SK-N-SH (cell line): ENCODE measurements at regions not wholly inside any gene's neighbourhood (a gene's known extent, or its start where the extent isn't known, plus 50 kb on each side); places are given as distances from the start of the nearest gene placed in this dataset.

Experiments
- CTCF ChIA-PET: fragments of 300-600, 350-600 bp; formaldehyde crosslinking; extraction: SDS; loops from one replicate; lab custom pipeline; 2021; lab: Yijun Ruan, JAX
- POLR2A ChIA-PET: fragments of 350-600 bp; sonication (Branson Sonifier 250); formaldehyde crosslinking; extraction: SDS; loops from one replicate; lab custom pipeline; 2020; ENCODE audit warnings: antibody characterized with exemption, inconsistent platforms; lab: Yijun Ruan, JAX
- DNase-seq: peaks from one replicate; pipeline ENCODE4 v3.0.0; 2012
- H2AFZ ChIP-seq: fragments of 200-600 bp; sonication (generic); 2 replicates; pipeline ENCODE4 v1.8.1; 2016; ENCODE audit warnings: antibody characterized with exemption, mild to moderate bottlenecking, low read depth
- H3F3A ChIP-seq: fragments of 200-600 bp; sonication (generic); replicated peaks from 2 replicates; pipeline ENCODE3; 2016; ENCODE audit warnings: antibody characterized with exemption, mild to moderate bottlenecking; ENCODE audit not compliant: insufficient read depth
- H3K27ac ChIP-seq, 2 experiments: fragments of 200-500 bp in 1 of 2; fragments of 200-600 bp in 1 of 2; sonication (Bioruptor generic) in 1 of 2; sonication (generic), shearing (Covaris generic) in 1 of 2; 2 replicates each; pipeline versions ENCODE4 v1.5.1 to v1.6.1; 2014 to 2016; ENCODE audit warnings: low read depth in 2 of 2, inconsistent platforms in 1 of 2, low read length in 1 of 2, mild to moderate bottlenecking in 1 of 2, mixed read lengths in 1 of 2
- H3K27me3 ChIP-seq: fragments of 200-600 bp; sonication (generic), shearing (Covaris generic); 2 replicates; pipeline ENCODE4 v1.6.1; 2016; ENCODE audit warnings: mixed run types; ENCODE audit not compliant: insufficient read depth
- H3K36me3 ChIP-seq, 2 experiments: fragments of 200-500 bp in 1 of 2; fragments of 200-600 bp in 1 of 2; sonication (Bioruptor generic) in 1 of 2; sonication (generic) in 1 of 2; replicated peaks in 1 of 2; 2 replicates each; pipeline versions ENCODE3 to v1.5.1; 2014 to 2016; ENCODE audit warnings: low read length in 1 of 2, mild to moderate bottlenecking in 1 of 2; ENCODE audit not compliant: insufficient read depth in 2 of 2, control insufficient read depth in 1 of 2
- H3K4me1 ChIP-seq, 2 experiments: fragments of 200-500 bp in 1 of 2; fragments of 200-600 bp in 1 of 2; sonication (Bioruptor generic) in 1 of 2; sonication (generic), shearing (Covaris generic) in 1 of 2; 2 replicates each; pipeline versions ENCODE4 v1.5.1 to v1.6.1; 2014 to 2016; ENCODE audit warnings: low read depth in 1 of 2, low read length in 1 of 2, mixed run types in 1 of 2; ENCODE audit not compliant: insufficient read depth in 2 of 2, control insufficient read depth in 1 of 2
- H3K4me2 ChIP-seq: fragments of 200-600 bp; sonication (generic), shearing (Covaris generic); 2 replicates; pipeline ENCODE4 v1.6.1; 2017; ENCODE audit warnings: mixed run types
- H3K4me3 ChIP-seq, 2 experiments: fragments of 200-500 bp in 1 of 2; fragments of 200-600 bp in 1 of 2; sonication (Bioruptor generic) in 1 of 2; sonication (generic), shearing (Covaris generic) in 1 of 2; 2 replicates each; pipeline versions ENCODE4 v1.5.1 to v1.8.1; 2014 to 2016; ENCODE audit warnings: low read depth in 2 of 2, inconsistent platforms in 1 of 2, low read length in 1 of 2, mild to moderate bottlenecking in 1 of 2, mixed read lengths in 1 of 2, moderate library complexity in 1 of 2
- H3K79me2 ChIP-seq: fragments of 200-600 bp; sonication (generic); 2 replicates; pipeline ENCODE4 v1.8.1; 2017; ENCODE audit warnings: mild to moderate bottlenecking; ENCODE audit not compliant: insufficient read depth
- H3K9ac ChIP-seq: fragments of 200-600 bp; sonication (generic); 2 replicates; pipeline ENCODE4 v1.6.1; 2017; ENCODE audit warnings: mixed run types
- H3K9me2 ChIP-seq: fragments of 200-600 bp; sonication (generic); 2 replicates; pipeline ENCODE4 v1.6.1; 2017; ENCODE audit warnings: mixed run types
- H3K9me3 ChIP-seq: fragments of 200-600 bp; sonication (generic); 2 replicates; pipeline ENCODE4 v1.6.1; 2017; ENCODE audit warnings: mixed run types, mild to moderate bottlenecking, moderate library complexity
- H4K20me1 ChIP-seq: fragments of 200-600 bp; sonication (generic); 2 replicates; pipeline ENCODE4 v1.6.1; 2017; ENCODE audit warnings: mild to moderate bottlenecking, mixed run types; ENCODE audit not compliant: insufficient read depth
- ELF1 ChIP-seq: IDR thresholded peaks from 2 replicates; pipeline ENCODE4 v1.4.0; 2012
- EP300 ChIP-seq, 2 experiments: IDR thresholded peaks; 2 replicates each; pipeline versions ENCODE4 v1.4.0 to v1.6.1; 2012; ENCODE audit warnings: borderline replicate concordance in 1 of 2, low read depth in 1 of 2, low read length in 1 of 2
- EZH2phosphoT487 ChIP-seq: fragments of 200-600 bp; sonication (generic); IDR thresholded peaks from 2 replicates; pipeline ENCODE4 v1.6.1; 2017; ENCODE audit warnings: low read depth, mixed run types, mild to moderate bottlenecking, antibody characterized with exemption, moderate library complexity, borderline replicate concordance
- FOSL2 ChIP-seq: IDR thresholded peaks from 2 replicates; pipeline ENCODE4 v1.4.0; 2012; ENCODE audit warnings: low read depth, mild to moderate bottlenecking, moderate library complexity, borderline replicate concordance
- FOXJ3 ChIP-seq: sonication (generic); formaldehyde crosslinking; IDR thresholded peaks from 2 replicates; pipeline ENCODE4 v1.5.1; 2020; ENCODE audit warnings: mild to moderate bottlenecking, missing genetic modification reagents
- GABPA ChIP-seq: IDR thresholded peaks from 2 replicates; pipeline ENCODE4 v1.4.0; 2012; ENCODE audit warnings: low read depth, mild to moderate bottlenecking
- GATA2 ChIP-seq: sonication (generic); formaldehyde crosslinking; IDR thresholded peaks from 2 replicates; pipeline ENCODE4 v1.5.0; 2020; ENCODE audit warnings: mild to moderate bottlenecking, missing genetic modification reagents
- MEF2A ChIP-seq: IDR thresholded peaks from 2 replicates; pipeline ENCODE4 v1.4.0; 2012; ENCODE audit warnings: low read depth, borderline replicate concordance
- MXI1 ChIP-seq: IDR thresholded peaks from 2 replicates; pipeline ENCODE4 v1.6.1; 2012; ENCODE audit warnings: mild to moderate bottlenecking, low read depth, low read length, improper control_type of control experiment
- NFIC ChIP-seq: IDR thresholded peaks from 2 replicates; pipeline ENCODE4 v1.4.0; 2012; ENCODE audit warnings: borderline replicate concordance
- NRF1 ChIP-seq: IDR thresholded peaks from 2 replicates; pipeline ENCODE4 v1.6.1; 2012; ENCODE audit warnings: low read depth, mild to moderate bottlenecking, low read length
- RCOR1 ChIP-seq: fragments of 150-350 bp; IDR thresholded peaks from 2 replicates; pipeline ENCODE4 v1.6.1; 2017; ENCODE audit warnings: antibody characterized with exemption, low read length
- RXRA ChIP-seq: IDR thresholded peaks from 2 replicates; pipeline ENCODE4 v1.4.0; 2012; ENCODE audit warnings: low read depth, mild to moderate bottlenecking, borderline replicate concordance
- SIN3A ChIP-seq: IDR thresholded peaks from 2 replicates; pipeline ENCODE4 v1.6.1; 2012; ENCODE audit warnings: low read depth, mild to moderate bottlenecking, low read length, moderate library complexity, borderline replicate concordance
- YY1 ChIP-seq: IDR thresholded peaks from 2 replicates; pipeline ENCODE4 v1.4.0; 2012; ENCODE audit warnings: low read depth, mild to moderate bottlenecking
- TF ChIP-seq, protein P1 (sequence below): IDR thresholded peaks from 2 replicates; pipeline ENCODE4 v1.4.0; 2012; ENCODE audit warnings: low read depth, borderline replicate concordance
- TF ChIP-seq, protein P2 (sequence below): fragments of 150-350 bp; IDR thresholded peaks from 2 replicates; pipeline ENCODE4 v1.6.1; 2016; ENCODE audit warnings: mild to moderate bottlenecking, low read depth, low read length
- TF ChIP-seq, protein P3 (sequence below): fragments of 200-600 bp; sonication (generic); IDR thresholded peaks from 2 replicates; pipeline ENCODE4 v1.6.1; 2017; ENCODE audit warnings: antibody characterized with exemption, mild to moderate bottlenecking, moderate library complexity

DNA sequence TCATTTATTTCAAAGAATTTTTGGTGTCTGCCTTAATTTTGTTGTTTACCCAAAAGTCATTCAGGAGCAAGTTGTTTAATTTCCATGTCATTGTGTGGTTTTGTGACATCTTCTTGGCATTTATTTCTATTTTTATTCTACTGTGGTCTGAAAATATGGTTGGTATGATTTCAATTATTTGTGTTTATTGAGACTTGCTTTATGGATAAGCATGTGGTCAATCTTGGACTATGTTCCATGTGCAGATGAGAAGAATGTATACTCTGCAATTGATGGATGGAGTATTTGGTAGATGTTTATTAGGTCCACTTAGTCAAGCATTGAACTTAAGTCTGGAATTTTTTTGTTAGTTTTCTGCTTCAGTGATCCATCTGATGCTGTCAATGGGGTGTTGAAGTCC lies 383.0 kb downstream of the PMP22 start:
- no peak overlapping the region for H2AFZ ChIP-seq
- no peaks in the 10 kb centered on the region for H3K9me2 ChIP-seq
- no peaks in the 10 kb centered on the region for H3K79me2 ChIP-seq
- CTCF ChIA-PET, result no interaction called here
- no peak overlapping the region for H3K9ac ChIP-seq
- H3K9me3 ChIP-seq, result 0 out of 2 replicates have a peak, but pooled peaks cover 8% of the 10 kb centered on the region
- no peaks in the 10 kb centered on the region for H3F3A ChIP-seq
- H3K36me3 ChIP-seq, result no peaks in the 10 kb centered on the region
- no peaks in the 10 kb centered on the region for H3K4me1 ChIP-seq
- no peak overlapping the region for H3K4me3 ChIP-seq
- H3K27ac ChIP-seq, result no peak overlapping the region
- H4K20me1 ChIP-seq, result no peaks in the 10 kb centered on the region
- POLR2A ChIA-PET, result no interaction called here
- TF ChIP-seq EP300 (IDR thresholded peaks at IDR 0.05; ENCODE audit: borderline replicate concordance in 1 of 2, low read depth in 1 of 2, low read length in 1 of 2) (no peak), YY1 (no peak), NRF1 (no peak), NFIC (no peak), FOXJ3 (no peak), EZH2phosphoT487 (no peak), GATA2 (CRISPR knock-in tag) (no peak), ELF1 (no peak), MXI1 (no peak), SIN3A (no peak), RXRA (no peak), RCOR1 (no peak), FOSL2 (no peak), GABPA (no peak), MEF2A (no peak)
- TF ChIP-seq, protein P1, sequence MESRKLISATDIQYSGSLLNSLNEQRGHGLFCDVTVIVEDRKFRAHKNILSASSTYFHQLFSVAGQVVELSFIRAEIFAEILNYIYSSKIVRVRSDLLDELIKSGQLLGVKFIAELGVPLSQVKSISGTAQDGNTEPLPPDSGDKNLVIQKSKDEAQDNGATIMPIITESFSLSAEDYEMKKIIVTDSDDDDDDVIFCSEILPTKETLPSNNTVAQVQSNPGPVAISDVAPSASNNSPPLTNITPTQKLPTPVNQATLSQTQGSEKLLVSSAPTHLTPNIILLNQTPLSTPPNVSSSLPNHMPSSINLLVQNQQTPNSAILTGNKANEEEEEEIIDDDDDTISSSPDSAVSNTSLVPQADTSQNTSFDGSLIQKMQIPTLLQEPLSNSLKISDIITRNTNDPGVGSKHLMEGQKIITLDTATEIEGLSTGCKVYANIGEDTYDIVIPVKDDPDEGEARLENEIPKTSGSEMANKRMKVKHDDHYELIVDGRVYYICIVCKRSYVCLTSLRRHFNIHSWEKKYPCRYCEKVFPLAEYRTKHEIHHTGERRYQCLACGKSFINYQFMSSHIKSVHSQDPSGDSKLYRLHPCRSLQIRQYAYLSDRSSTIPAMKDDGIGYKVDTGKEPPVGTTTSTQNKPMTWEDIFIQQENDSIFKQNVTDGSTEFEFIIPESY, result no peak
- TF ChIP-seq, protein P2, sequence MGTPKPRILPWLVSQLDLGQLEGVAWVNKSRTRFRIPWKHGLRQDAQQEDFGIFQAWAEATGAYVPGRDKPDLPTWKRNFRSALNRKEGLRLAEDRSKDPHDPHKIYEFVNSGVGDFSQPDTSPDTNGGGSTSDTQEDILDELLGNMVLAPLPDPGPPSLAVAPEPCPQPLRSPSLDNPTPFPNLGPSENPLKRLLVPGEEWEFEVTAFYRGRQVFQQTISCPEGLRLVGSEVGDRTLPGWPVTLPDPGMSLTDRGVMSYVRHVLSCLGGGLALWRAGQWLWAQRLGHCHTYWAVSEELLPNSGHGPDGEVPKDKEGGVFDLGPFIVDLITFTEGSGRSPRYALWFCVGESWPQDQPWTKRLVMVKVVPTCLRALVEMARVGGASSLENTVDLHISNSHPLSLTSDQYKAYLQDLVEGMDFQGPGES, result no peak
- TF ChIP-seq, protein P3, sequence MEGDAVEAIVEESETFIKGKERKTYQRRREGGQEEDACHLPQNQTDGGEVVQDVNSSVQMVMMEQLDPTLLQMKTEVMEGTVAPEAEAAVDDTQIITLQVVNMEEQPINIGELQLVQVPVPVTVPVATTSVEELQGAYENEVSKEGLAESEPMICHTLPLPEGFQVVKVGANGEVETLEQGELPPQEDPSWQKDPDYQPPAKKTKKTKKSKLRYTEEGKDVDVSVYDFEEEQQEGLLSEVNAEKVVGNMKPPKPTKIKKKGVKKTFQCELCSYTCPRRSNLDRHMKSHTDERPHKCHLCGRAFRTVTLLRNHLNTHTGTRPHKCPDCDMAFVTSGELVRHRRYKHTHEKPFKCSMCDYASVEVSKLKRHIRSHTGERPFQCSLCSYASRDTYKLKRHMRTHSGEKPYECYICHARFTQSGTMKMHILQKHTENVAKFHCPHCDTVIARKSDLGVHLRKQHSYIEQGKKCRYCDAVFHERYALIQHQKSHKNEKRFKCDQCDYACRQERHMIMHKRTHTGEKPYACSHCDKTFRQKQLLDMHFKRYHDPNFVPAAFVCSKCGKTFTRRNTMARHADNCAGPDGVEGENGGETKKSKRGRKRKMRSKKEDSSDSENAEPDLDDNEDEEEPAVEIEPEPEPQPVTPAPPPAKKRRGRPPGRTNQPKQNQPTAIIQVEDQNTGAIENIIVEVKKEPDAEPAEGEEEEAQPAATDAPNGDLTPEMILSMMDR, result no peak
- no peak for DNase-seq
- no peaks in the 10 kb centered on the region for H3K27me3 ChIP-seq
- H3K4me2 ChIP-seq, result no peak overlapping the region
